Fibroblast of lung (primary cell): ENCODE measurements at regions not wholly inside any gene's neighbourhood (a gene's known extent, or its start where the extent isn't known, plus 50 kb on each side); places are given as distances from the start of the nearest gene placed in this dataset.

ENCODE experiments used
- DNase-seq, 2 donors: peaks; one replicate each; pipeline versions ENCODE4 v3.0.0 to v3.0.0-alpha.2; 2010; ENCODE audit warnings: low read depth in 2 of 2
- H2AFZ ChIP-seq: 2 replicates; pipeline ENCODE4 v1.5.1; 2012; ENCODE audit warnings: low read length, control low read depth, inconsistent platforms
- H3K27ac ChIP-seq: 2 replicates; pipeline ENCODE4 v1.5.1; 2011; ENCODE audit warnings: low read length, control low read depth; ENCODE audit not compliant: insufficient read depth
- H3K27me3 ChIP-seq: 2 replicates; pipeline ENCODE4 v1.5.1; 2011; ENCODE audit warnings: mild to moderate bottlenecking, low read length; ENCODE audit not compliant: control insufficient read depth, insufficient read depth
- H3K36me3 ChIP-seq: 2 replicates; pipeline ENCODE4 v1.5.1; 2011; ENCODE audit warnings: low read length; ENCODE audit not compliant: control insufficient read depth, insufficient read depth
- H3K4me1 ChIP-seq: 2 replicates; pipeline ENCODE4 v1.5.1; 2011; ENCODE audit warnings: low read length; ENCODE audit not compliant: control insufficient read depth, insufficient read depth; ENCODE audit errors: extremely low read depth
- H3K4me2 ChIP-seq: 2 replicates; pipeline ENCODE4 v1.5.1; 2011; ENCODE audit warnings: low read length, control low read depth; ENCODE audit not compliant: insufficient read depth; ENCODE audit errors: extremely low read depth
- H3K4me3 ChIP-seq, 4 experiments: fragments of 200-600 bp in 1 of 4; sonication (generic) in 1 of 4; replicated peaks in 1 of 4; 2 replicates each; pipeline ENCODE4 v1.5.1; 2011 to 2016; ENCODE audit warnings: low read length in 4 of 4, low read depth in 3 of 4, mild to moderate bottlenecking in 3 of 4, control low read depth in 2 of 4, inconsistent platforms in 1 of 4, mixed read lengths in 1 of 4; ENCODE audit not compliant: insufficient read depth in 1 of 4; ENCODE audit errors: control extremely low read depth in 1 of 4
- H3K79me2 ChIP-seq: 2 replicates; pipeline ENCODE4 v1.5.1; 2012; ENCODE audit warnings: mild to moderate bottlenecking, low read length, inconsistent platforms; ENCODE audit not compliant: control insufficient read depth, insufficient read depth
- H3K9ac ChIP-seq: 2 replicates; pipeline ENCODE4 v1.5.1; 2011; ENCODE audit warnings: mild to moderate bottlenecking, low read length, control low read depth; ENCODE audit not compliant: insufficient read depth
- H3K9me3 ChIP-seq: 2 replicates; pipeline ENCODE4 v1.5.1; 2012; ENCODE audit warnings: low read depth, low read length; ENCODE audit not compliant: control insufficient read depth, insufficient read depth
- H4K20me1 ChIP-seq: 2 replicates; pipeline ENCODE4 v1.5.1; 2011; ENCODE audit warnings: low read length; ENCODE audit not compliant: control insufficient read depth, insufficient read depth; ENCODE audit errors: extremely low read depth
- EZH2 ChIP-seq: IDR thresholded peaks from 2 replicates; pipeline ENCODE4 v1.5.1; 2012; ENCODE audit warnings: low read length, control low read depth, mild to moderate bottlenecking; ENCODE audit errors: missing control alignments
- TF ChIP-seq, protein P1 (sequence below), 2 donors: IDR thresholded peaks in 1 of 2; conservative IDR thresholded peaks in 1 of 2; 1 replicate in 1 of 2; 2 replicates in 1 of 2; pipeline ENCODE4 v1.5.1; 2011 to 2012; ENCODE audit warnings: low read length in 2 of 2, control low read depth in 1 of 2, inconsistent platforms in 1 of 2, low read depth in 1 of 2, mild to moderate bottlenecking in 1 of 2

DNA sequence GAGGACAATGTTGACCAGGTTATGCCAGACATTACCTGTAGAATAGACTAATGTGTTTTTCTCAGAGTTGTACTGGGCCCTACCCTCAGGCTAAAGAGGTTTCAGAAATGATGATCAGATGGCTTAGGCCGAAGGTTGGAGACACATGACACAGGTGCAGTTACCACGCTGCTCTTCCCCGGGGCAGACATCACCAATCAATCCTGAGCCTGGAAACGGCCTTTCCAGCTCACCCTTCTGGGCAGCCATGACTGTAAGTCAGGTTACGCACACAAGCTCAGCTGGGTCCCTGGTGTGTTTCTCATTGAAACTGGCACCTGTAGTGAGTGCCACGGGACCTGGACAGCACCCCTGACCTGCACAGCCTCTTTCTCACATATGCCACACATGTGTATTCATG, 299.3 kb downstream of the UQCRFS1 start:
- Histone ChIP-seq H3K9ac (no peak overlapping the region), H3K36me3 (no peaks in the 10 kb centered on the region), H3K27ac (no peak overlapping the region), H3K79me2 (no peaks in the 10 kb centered on the region), H3K4me2 (no peak overlapping the region), H3K4me1 (no peaks in the 10 kb centered on the region), H3K27me3 (no peaks in the 10 kb centered on the region), H2AFZ (no peak overlapping the region), H3K4me3 (no peak overlapping the region), H4K20me1 (no peaks in the 10 kb centered on the region), H3K9me3 (no peaks in the 10 kb centered on the region)
- no peak for DNase-seq
- TF ChIP-seq, protein P1, sequence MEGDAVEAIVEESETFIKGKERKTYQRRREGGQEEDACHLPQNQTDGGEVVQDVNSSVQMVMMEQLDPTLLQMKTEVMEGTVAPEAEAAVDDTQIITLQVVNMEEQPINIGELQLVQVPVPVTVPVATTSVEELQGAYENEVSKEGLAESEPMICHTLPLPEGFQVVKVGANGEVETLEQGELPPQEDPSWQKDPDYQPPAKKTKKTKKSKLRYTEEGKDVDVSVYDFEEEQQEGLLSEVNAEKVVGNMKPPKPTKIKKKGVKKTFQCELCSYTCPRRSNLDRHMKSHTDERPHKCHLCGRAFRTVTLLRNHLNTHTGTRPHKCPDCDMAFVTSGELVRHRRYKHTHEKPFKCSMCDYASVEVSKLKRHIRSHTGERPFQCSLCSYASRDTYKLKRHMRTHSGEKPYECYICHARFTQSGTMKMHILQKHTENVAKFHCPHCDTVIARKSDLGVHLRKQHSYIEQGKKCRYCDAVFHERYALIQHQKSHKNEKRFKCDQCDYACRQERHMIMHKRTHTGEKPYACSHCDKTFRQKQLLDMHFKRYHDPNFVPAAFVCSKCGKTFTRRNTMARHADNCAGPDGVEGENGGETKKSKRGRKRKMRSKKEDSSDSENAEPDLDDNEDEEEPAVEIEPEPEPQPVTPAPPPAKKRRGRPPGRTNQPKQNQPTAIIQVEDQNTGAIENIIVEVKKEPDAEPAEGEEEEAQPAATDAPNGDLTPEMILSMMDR (conservative IDR thresholded peaks at IDR 0.05 in 1 of 2, IDR thresholded peaks at IDR 0.05 in 1 of 2; ENCODE audit: low read depth in 1 of 2, low read length in 2 of 2), result no peak
- no peak for TF ChIP-seq EZH2

DNA sequence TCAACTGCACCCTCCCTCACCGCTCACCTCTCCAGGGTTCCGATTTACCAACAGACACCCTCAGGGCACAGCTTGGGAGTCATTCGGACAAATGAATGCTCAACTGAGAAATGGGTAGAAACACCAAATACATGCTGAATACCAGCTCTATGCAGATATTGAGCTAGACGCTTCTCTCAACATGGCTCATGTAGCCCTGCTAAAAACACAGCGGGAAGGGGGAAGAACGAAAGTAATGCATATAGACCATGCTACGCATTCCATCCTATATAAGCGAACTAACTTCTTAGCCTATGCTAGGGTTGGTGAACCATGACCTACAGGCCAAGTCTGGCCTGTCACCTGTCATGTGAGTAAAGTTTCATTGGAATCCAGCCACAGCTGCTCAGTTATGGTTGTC, 304.0 kb downstream of the UQCRFS1 start:
- H3K27ac ChIP-seq, result no peak overlapping the region
- no peak for DNase-seq
- no peak overlapping the region for H3K9ac ChIP-seq
- no peak overlapping the region for H3K4me2 ChIP-seq
- no peaks in the 10 kb centered on the region for H3K36me3 ChIP-seq
- no peak overlapping the region for H3K4me3 ChIP-seq
- H3K4me1 ChIP-seq, result no peaks in the 10 kb centered on the region
- no peaks in the 10 kb centered on the region for H3K9me3 ChIP-seq
- H3K27me3 ChIP-seq, result no peaks in the 10 kb centered on the region
- no peaks in the 10 kb centered on the region for H3K79me2 ChIP-seq
- H4K20me1 ChIP-seq, result no peaks in the 10 kb centered on the region
- TF ChIP-seq, protein P1 (conservative IDR thresholded peaks at IDR 0.05 in 1 of 2, IDR thresholded peaks at IDR 0.05 in 1 of 2; ENCODE audit: low read depth in 1 of 2, low read length in 2 of 2), result no peak
- no peak for TF ChIP-seq EZH2
- no peak overlapping the region for H2AFZ ChIP-seq

DNA sequence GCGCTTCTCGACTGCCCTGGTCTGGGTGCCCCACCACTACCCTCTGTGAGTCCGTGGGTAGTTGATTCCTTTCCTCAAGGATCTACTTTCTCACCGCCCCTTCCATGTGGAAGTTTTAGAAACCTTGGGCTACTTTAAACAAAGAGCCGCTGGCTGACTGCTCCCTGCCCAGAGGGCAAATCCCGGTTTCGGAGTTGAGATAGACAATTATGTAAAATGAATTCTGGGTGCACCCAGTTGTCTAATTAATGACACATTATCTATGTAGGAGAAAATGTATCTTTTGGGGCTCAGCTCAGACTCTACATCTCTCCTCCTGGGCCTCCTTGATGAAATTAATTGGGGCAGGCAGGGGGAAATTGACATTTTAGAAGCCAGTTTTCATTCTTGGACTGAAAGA, 305.4 kb downstream of the UQCRFS1 start:
- H3K27me3 ChIP-seq, result no peaks in the 10 kb centered on the region
- no peak overlapping the region for H3K4me3 ChIP-seq

More for the DNA sequence above, 305.4 kb downstream of the UQCRFS1 start:
- no peaks in the 10 kb centered on the region for H4K20me1 ChIP-seq
- H3K79me2 ChIP-seq, result no peaks in the 10 kb centered on the region
- no peak overlapping the region for H3K9ac ChIP-seq
- H3K4me2 ChIP-seq, result no peak overlapping the region
- no peak overlapping the region for H2AFZ ChIP-seq
- no peaks in the 10 kb centered on the region for H3K36me3 ChIP-seq
- H3K4me1 ChIP-seq, result no peaks in the 10 kb centered on the region
- TF ChIP-seq EZH2, result no peak
- TF ChIP-seq, protein P1 (conservative IDR thresholded peaks at IDR 0.05 in 1 of 2, IDR thresholded peaks at IDR 0.05 in 1 of 2; ENCODE audit: low read depth in 1 of 2, low read length in 2 of 2), result no peak
- DNase-seq, result no peak
- H3K9me3 ChIP-seq, result no peaks in the 10 kb centered on the region
- H3K27ac ChIP-seq, result no peak overlapping the region
